Skin epidermis (tissue), 12 donors: ENCODE measurements at regions not wholly inside any gene's neighbourhood (a gene's known extent, or its start where the extent isn't known, plus 50 kb on each side); places are given as distances from the start of the nearest gene placed in this dataset.

Experiments
- H3K27ac ChIP-seq, 21 experiments: fragments of 200-600 bp; sonication (generic) in 11 of 21; one replicate each; pipeline ENCODE4 v1.5.0; 2020; ENCODE audit warnings: mild to moderate bottlenecking in 3 of 21, inconsistent platforms in 2 of 21, moderate library complexity in 2 of 21
- H3K4me3 ChIP-seq, 7 experiments: fragments of 200-600 bp; sonication (generic) in 2 of 7; one replicate each; pipeline ENCODE4 v1.5.0; 2020; ENCODE audit warnings: inconsistent platforms in 2 of 7, mild to moderate bottlenecking in 2 of 7, moderate library complexity in 1 of 7

GRCh38 chr17:81345228-81346089, 49.8 kb upstream of the BAHCC1 start:
- peak overlapping the region; percentile 56 to 98 (median 93) for H3K27ac ChIP-seq
- H3K4me3 ChIP-seq: peak overlapping the region; percentile 51 to 81 (median 75)
